ENCODE measurements at regions not wholly inside any gene's neighbourhood (a gene's known extent, or its start where the extent isn't known, plus 50 kb on each side); places are given as distances from the start of the nearest gene placed in this dataset.

DNA sequence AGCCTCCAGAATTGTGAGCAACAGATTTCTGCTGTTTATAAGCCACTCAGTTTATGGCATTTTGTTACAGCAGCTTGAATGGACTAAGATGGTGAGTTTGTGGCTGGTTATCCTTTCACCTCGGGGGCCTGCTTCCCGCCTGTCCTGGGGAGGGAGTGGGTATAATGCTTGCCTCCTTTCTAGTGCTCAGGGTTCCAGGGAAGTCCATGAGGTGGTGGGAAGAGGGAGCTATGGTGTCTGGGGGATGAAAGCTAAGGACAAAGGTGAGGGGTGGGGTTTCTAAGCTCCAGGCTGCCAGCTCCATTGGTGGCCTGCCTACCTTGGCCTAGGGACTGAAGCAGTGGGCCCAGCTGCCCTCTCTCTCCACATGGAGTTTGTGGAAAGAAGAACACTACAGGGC, 50.2 kb upstream of the SDK2 start:
- no peak for DNase-seq (ENCODE audit: low read depth)

- DNase-seq (ENCODE audit: low read depth): no peak
Measured at GRCh38 chr17:73695035-73695738, 50.9 kb upstream of the SDK2 start.

- DNase-seq (ENCODE audit: low read depth): no peak
Measured at GRCh38 chr17:73696251-73696650, 52.0 kb upstream of the SDK2 start.

DNA sequence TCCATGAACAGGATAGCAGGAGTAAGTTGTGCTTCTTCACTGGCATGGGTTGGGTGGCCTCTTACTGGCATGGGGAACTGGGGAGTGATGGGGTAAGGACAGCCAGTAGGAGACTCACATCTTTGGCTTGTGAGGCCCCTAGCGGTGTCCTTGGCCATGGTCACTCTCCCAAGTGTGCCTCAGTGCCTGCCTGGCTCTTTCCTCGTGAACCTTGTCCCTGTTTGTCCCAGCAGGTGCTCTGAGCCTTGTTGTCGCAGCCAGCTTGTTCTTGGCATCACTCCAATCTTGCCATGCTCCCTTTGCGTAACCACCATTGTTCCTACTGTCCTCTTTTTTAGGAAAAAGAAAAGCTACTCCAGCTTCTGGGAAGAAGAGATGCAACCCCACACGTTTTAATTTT, 53.6 kb upstream of the SDK2 start:
- DNase-seq (ENCODE audit: low read depth): no peak

DNA sequence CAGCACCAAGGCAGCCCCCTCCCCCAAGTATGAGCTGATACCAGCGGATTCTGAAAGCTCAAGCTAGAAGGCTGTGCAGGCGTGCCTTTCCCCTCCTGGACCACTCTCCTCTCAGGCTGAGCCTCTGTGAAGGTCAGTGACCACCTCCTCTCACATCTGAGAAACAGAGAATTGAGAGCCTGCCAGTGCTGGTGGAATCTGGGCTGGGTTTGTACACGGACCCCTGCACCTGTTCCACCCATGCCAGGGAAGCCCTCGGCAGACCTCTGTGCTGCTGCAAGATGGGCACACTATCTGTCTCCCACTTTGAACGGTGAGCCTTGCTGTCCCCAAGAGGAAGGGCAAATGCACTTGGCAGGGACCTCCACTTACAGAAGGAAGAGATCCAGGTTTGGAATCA, 54.7 kb upstream of the SDK2 start:
- DNase-seq (ENCODE audit: low read depth): no peak

DNA sequence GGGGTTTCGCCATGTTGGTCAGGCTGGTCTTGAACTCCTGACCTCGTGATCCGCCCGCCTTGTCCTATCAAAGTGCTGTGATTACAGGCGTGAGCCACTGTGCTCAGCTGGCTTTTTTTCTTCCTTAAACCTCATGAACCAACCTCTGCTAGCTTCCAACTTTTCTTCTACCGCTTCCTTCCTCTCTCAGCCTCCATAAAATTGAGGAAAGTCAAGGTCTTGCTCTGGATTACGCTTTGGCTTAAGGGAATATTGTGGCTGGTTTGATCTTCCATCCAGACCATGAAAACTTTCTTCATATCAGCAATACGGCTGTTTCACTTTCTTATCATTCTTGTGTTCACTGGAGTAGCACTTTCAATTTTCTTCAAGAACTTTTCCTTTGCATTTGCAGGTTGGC, 57.5 kb upstream of the SDK2 start:
- no peak for DNase-seq (ENCODE audit: low read depth)

DNA sequence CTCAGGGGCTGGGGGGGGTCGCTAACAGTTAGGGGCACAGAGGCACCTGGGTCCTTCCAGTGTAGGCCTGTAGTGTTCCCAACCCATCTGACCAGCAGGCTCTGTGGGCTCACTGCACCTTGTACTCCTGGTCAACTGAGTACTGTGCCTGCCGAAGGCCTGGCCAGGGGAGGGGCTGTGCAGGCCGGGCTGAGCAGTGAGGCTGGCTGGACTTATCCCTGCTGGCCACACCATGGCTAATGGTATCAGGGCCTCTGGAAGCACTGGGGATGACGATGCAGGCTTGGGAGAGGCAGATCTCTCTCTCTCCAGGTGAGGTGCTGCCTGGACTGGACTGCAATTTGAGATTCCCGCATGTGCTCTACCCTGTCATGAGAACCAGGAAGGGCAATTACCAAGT, 58.9 kb upstream of the SDK2 start:
- DNase-seq (ENCODE audit: low read depth): no peak

DNA sequence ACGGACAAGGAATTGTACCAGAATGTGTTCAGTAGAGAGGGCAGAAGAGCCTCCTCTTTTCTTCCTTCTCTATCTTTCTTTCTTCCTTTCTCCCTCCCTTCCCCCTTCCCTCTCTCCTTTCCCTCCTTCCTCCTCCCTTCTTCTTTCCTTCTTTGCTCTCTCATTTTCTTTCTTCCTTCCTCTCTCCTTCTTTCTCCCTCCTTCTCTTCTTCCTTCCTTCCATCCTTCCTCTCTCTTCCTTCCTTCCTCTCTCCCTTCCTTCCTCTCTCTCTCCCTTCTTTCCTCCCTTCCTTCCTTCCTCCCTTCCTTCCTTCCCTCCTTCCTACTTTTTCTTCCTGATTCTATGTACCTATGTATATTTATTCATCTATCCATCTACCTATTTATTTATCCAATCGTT, 59.7 kb upstream of the SDK2 start:
- DNase-seq (ENCODE audit: low read depth): no peak

DNA sequence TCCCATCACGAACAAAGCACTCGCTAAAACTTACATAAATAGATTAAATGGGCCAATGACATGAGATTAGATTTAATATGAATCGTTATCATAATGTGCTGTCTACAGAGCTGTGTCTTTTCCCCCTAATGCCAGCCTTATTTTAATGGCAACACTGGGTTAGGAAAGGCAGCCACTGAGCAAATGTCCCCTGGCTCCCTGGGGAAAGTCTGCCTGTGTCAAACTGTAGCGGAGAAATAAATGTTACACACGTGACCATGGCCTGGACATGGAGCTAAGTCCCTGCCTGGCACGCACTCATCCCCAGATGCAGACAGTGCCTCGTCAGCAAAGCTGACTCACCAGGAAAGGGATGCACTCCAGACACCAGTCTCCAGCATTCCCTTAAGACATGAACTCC, 61.3 kb upstream of the SDK2 start:
- no peak for DNase-seq (ENCODE audit: low read depth)

DNA sequence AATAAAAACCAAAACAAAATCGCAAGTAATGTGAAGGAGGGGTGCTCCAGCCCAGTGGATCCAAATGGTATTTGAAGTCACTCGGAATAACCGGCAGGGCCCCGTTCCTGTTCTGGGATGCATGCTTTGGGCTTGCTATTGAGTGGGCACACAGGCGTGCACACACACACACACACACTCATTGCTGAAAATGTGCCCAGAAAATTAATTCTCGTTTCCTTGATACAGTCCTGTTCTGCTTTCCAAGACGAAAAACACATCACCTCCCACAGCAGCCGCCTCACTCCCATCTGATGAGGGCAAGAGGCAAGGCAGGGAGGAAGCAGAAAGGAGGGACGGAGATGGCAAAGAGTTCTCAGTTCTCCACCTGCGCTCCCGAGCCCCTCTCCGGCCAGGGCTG, 62.2 kb upstream of the SDK2 start:
- no peak for DNase-seq (ENCODE audit: low read depth)

DNA sequence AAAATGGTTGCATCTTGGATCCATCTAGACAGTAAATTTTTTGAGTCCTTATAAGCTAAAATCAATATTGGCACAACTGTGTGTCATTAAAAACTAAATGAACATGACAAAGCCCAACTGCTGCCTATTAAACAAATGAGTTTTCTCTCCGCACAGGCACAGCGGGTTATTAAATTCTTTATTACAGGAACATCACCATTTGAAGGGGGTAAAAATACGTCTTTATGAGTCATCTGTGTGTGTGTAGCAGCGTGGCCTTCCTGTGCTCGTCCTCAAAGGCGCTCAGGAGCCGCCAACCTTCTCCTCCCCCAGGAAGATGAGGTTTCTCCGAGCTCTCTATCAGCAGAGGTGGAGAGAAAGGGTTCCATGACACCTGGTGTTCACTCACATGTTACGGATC, 62.6 kb upstream of the SDK2 start:
- no peak for DNase-seq (ENCODE audit: low read depth)

GRCh38 chr17:73707358-73707757, 63.1 kb upstream of the SDK2 start:
- DNase-seq (ENCODE audit: low read depth): no peak

DNA sequence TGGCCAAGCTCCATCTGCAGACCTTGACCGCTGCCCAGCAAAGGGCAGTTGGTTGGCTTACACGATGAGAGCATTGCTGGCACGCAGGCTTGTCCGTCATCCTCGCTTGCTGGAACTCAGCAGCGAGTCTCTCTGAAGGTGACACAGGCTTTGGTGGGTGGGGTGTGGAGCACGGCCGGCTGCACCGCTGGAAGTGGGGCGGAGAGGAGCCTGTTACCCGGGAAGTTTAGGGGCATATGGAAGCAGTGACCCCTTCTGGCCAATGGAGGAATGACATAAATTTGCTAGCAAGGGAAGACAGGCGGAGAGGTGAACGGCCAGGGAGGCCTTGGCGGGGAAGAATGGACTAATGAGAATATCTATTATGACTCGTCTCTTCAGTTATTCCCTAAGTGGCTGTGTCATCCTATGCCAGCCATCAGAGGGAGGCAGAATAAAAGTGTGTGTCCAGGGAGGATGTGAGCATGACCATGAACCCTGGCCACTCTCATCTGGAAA, 65.9 kb upstream of the SDK2 start:
- DNase-seq (ENCODE audit: low read depth): peak; percentile 34

GRCh38 chr17:73711184-73711583, 66.9 kb upstream of the SDK2 start:
- no peak for DNase-seq (ENCODE audit: low read depth)

DNA sequence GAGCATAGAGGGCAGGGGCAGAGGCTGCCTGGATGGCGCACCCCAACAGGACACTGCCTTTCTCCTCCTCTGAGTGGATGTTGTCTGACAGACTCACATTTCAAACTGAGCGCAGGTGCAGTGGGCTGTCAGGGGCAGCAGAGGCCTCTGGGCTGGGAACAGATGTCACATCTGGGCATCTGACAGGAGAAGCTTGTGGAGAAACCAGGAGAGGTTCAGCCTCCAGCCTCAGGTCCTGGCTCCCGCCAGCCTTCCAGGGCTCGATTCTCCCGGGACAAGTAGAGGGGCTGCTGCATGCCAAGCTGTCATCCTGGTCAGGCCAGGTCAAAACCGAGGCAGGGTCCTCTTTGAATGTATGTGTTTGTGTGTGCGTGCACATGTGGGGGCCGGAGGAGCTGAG, 67.7 kb upstream of the SDK2 start:
- DNase-seq (ENCODE audit: low read depth): no peak

DNA sequence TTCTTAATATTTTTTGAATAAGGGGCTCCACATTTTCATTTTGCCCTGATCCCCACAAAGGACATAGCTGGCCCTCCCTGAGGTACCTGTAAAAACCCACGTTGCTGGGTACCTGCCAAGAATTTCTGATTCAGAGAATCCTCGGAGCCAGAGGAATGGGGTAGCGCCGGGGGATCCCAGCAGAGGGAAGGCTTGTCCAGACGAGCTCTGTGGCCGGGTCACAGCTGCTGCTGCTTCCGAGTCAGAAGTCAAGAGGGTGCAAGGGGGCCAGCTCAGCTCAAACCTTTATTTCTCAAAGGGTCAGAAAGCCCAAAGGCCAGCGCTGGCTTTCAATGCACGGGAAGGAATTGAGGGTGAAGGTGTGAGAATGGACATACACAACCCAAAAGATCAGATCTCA, 68.9 kb upstream of the SDK2 start:
- DNase-seq (ENCODE audit: low read depth): no peak

DNA sequence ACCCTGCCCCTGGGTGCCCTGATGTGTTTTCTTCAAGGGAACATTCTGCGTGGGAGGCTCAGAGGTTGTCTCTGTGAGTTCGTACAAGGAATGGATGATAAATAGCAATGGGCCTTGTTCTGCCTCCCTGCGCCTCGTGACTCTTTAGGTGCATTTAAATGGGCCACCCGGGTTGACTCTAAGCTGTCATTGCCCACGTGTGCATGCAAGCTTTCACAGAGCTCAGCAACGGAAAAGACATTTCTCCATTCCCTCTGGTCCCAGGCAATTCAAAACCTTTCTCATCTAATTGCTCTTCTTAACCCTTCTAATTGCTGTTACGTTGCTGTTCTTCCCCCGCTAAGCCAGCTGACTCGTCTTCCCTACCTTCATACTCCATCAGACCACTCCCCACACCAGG, 71.5 kb upstream of the SDK2 start:
- no peak for DNase-seq (ENCODE audit: low read depth)

DNA sequence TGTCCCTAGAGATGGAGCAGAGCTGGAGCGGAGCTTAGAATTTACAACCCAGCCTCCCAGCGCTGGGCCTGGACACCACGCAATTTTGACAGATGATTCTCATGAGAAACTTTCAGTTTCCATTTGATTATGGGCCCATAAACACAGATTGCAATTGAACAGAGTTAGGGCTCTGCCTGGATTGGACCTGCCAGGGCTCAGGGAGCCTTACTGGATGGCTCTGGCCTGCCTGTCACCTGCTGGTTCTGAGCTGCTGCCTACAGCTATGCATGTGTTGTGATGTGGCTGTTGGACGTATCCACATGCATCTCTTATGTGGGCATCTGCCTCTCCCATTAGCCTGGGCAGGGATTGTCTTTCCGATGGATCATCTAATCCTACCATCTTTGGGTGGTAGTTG, 73.4 kb upstream of the SDK2 start:
- no peak for DNase-seq (ENCODE audit: low read depth)

DNA sequence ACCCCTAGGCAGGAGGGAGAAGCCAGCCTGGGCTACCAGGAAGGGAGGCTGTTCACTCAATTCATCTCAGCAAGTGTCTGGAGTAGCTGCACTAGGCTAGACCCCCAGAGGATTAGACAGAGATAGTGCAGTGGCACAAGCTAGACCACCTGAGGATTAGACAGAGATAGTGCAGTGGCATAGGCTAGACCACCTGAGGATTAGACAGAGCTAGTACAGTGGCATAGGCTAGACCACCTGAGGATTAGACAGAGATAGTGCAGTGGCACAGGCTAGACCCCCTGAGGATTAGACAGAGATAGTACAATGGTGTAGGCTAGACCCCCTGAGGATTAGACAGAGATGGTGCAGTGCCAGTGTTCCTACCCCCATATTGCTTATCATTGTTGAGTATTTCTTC, 74.1 kb upstream of the SDK2 start:
- DNase-seq (ENCODE audit: low read depth): no peak

DNA sequence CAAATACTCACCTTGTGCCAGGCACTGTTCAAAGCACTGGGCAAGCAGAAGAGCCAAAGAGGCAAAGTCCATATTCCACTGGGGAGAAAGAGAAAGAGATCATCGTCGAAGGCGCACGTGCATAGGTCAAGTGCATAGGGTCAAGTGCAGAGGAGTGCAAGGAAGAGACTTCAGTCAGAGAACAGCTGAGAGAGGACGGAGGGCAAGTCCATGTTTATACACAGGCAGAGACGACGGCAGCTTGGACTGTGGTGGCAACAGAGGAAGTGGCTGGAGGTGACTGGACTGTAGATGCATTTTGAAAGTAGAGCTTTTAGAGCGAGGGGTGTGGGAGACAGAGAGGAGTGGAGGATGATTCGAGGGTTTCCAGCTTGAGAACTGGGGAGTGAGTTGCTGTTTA, 74.7 kb upstream of the SDK2 start:
- no peak for DNase-seq (ENCODE audit: low read depth)

- DNase-seq (ENCODE audit: low read depth): no peak
Measured at GRCh38 chr17:73719588-73720071, 75.4 kb upstream of the SDK2 start.

- no peak for DNase-seq (ENCODE audit: low read depth)
Measured at GRCh38 chr17:73720187-73720834, 76.1 kb upstream of the SDK2 start.

- no peak for DNase-seq (ENCODE audit: low read depth)
Measured at GRCh38 chr17:73722165-73722564, 77.9 kb upstream of the SDK2 start.

DNA sequence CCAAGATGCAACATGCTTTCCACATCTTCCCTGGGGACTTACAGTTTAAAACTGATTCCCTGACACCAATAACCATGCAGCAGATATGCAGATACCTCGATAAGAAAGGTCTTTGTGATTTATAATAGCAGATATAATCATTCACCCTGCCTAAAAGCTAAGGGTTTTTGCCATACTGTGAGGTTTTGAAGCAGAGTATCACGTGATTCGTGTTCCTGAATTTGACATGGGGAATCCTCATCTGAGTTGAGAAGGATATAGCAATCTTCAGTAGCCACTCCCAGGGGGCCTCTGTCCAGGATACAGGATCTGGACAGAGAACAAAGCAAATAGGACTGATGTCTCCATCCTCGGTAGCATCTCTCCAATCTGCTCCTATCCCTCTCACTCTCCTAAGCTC, 79.1 kb upstream of the SDK2 start:
- no peak for DNase-seq (ENCODE audit: low read depth)

All from stimulated activated CD8-positive, alpha-beta memory T cell treated with anti-CD3 and anti-CD28 coated beads, Interleukin-4, amount 100 ng/mL, for 24 hours (primary cell).